Sigmoid colon (tissue), 6 donors: ENCODE measurements at regions not wholly inside any gene's neighbourhood (a gene's known extent, or its start where the extent isn't known, plus 50 kb on each side); places are given as distances from the start of the nearest gene placed in this dataset.

Source experiments
- DNase-seq: peaks from one replicate; pipeline ENCODE4 v3.0.0-alpha.2; 2019
- H3K27ac ChIP-seq, 4 donors: fragments of 200-600 bp; sonication (generic); one replicate each; pipeline ENCODE4 v1.5.1; 2016 to 2019; ENCODE audit warnings: mild to moderate bottlenecking in 1 of 4
- H3K27me3 ChIP-seq, 3 donors: fragments of 200-600 bp; sonication (generic); one replicate each; pipeline ENCODE4 v1.5.1; 2019; ENCODE audit warnings: mild to moderate bottlenecking in 1 of 3
- H3K36me3 ChIP-seq, 4 donors: fragments of 200-600 bp; sonication (generic); one replicate each; pipeline ENCODE4 v1.5.1; 2016 to 2019
- H3K4me1 ChIP-seq, 4 donors: fragments of 200-600 bp; sonication (generic); one replicate each; pipeline ENCODE4 v1.5.1; 2017 to 2019
- H3K4me3 ChIP-seq, 4 donors: fragments of 200-600 bp; sonication (generic); one replicate each; pipeline ENCODE4 v1.5.1; 2017 to 2019; ENCODE audit warnings: mild to moderate bottlenecking in 2 of 4, moderate library complexity in 1 of 4
- H3K9me3 ChIP-seq, 4 donors: fragments of 200-600 bp in 3 of 4; sonication (generic) in 3 of 4; one replicate each; pipeline versions ENCODE4 v1.5.1 to v1.6.1; 2013 to 2019
- EP300 ChIP-seq, 4 donors: sonication (generic); formaldehyde crosslinking; IDR thresholded peaks; one replicate each; pipeline ENCODE4 v1.6.1; 2017; ENCODE audit warnings: antibody characterized with exemption in 4 of 4
- POLR2A ChIP-seq, 2 donors: fragments of 450-650 bp; IDR thresholded peaks; one replicate each; pipeline ENCODE4 v1.6.1; 2016; ENCODE audit warnings: antibody characterized with exemption in 2 of 2, mild to moderate bottlenecking in 2 of 2, moderate library complexity in 2 of 2
- POLR2AphosphoS5 ChIP-seq, 4 donors: sonication (generic); formaldehyde crosslinking; IDR thresholded peaks; one replicate each; pipeline ENCODE4 v1.6.1; 2017; ENCODE audit warnings: antibody characterized with exemption in 4 of 4
- WGBS, 2 donors: extraction: QIAGEN DNeasy Blood & Tissue Kit; methylation state at CpG; one replicate each; pipeline ENCODE4 v1.1.7; 2013; 5-methylcytosine and 5-hydroxymethylcytosine counted together
- intact Hi-C: fragments of 100-400 bp; cut with DNase I; formaldehyde crosslinking; loops from one replicate; pipeline ENCODE4 v1.15.1; 2023
- TF ChIP-seq, protein P1 (sequence below), 4 experiments: fragments of 450-650 bp in 3 of 4; fragments of 200-600 bp in 1 of 4; IDR thresholded peaks; one replicate each; pipeline ENCODE4 v1.5.1; 2016 to 2019; ENCODE audit warnings: antibody characterized with exemption in 4 of 4, mild to moderate bottlenecking in 3 of 4, moderate library complexity in 2 of 4
- donor health status: healthy with polysubstance abuse.
- donor health status: healthy.

DNA sequence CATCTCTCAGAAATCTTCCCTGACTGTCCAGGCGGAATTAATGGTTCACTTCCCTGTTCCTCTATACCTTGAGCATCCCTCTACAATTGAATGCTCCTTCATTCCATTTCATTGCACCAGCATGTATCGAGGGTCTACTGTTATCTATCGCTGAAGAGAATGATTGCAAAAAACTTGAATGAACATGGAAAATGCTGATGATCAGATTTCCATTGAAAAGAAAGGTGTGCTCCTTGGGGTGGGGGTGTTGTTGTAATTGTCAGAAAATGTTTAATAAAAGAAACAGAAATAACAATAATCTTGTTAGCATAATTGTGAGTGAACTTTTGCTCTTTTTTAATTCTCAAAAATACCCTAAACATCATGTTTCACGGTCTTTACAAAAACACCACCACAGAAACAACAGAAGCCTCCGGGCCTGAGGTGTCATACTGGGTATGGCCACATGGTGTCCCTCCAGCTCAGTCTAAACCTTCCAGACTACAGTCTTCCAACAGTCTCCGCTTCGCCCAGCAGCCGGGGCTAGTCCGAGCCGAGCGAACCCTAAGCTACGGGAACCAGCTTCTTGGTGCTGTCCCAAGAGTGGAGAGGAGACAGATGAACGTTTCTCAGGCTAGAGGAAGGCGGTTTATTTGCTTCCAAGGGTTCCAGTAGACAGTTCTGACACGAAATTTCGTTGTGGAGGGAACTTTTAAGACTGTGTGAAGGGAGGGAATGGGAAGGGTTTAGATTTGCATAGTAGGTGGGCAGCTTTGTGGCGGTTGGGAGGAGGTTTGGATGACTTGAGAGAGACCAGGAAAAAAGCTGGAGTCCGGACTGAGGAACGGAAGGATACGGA, 75.8 kb upstream of the ZBED5 start:
- intact Hi-C loops = loop anchor here (1.0 to 5.0 kb wide), 5 partner anchors 89 to 909 kb away; partner anchors contain the start of genes GALNT18 and USP47
- TF ChIP-seq POLR2A (IDR thresholded peaks at IDR 0.05) (peak in 1 of 2 donors; percentile 14), EP300 (IDR thresholded peaks at IDR 0.05) (no peak), POLR2AphosphoS5 (IDR thresholded peaks at IDR 0.05) (peak in 3 of 4 donors; percentile 55 to 61 (median 55))
- TF ChIP-seq, protein P1, sequence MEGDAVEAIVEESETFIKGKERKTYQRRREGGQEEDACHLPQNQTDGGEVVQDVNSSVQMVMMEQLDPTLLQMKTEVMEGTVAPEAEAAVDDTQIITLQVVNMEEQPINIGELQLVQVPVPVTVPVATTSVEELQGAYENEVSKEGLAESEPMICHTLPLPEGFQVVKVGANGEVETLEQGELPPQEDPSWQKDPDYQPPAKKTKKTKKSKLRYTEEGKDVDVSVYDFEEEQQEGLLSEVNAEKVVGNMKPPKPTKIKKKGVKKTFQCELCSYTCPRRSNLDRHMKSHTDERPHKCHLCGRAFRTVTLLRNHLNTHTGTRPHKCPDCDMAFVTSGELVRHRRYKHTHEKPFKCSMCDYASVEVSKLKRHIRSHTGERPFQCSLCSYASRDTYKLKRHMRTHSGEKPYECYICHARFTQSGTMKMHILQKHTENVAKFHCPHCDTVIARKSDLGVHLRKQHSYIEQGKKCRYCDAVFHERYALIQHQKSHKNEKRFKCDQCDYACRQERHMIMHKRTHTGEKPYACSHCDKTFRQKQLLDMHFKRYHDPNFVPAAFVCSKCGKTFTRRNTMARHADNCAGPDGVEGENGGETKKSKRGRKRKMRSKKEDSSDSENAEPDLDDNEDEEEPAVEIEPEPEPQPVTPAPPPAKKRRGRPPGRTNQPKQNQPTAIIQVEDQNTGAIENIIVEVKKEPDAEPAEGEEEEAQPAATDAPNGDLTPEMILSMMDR (IDR thresholded peaks at IDR 0.05) = peak; percentile 97 to 99 (median 99)
- Histone ChIP-seq H3K27me3 (no peaks in the 10 kb centered on the region), H3K27ac (peak overlapping the region; percentile 78 to 100 (median 98)), H3K4me1 (peaks cover 0 to 61% (median 55%) of the 10 kb centered on the region in 4 donors), H3K36me3 (no peaks in the 10 kb centered on the region), H3K4me3 (peak overlapping the region; percentile 9 to 48 (median 44)), H3K9me3 (no peaks in the 10 kb centered on the region)
- WGBS, 2 donors = 6% methylated on average over 20 of the region's 20 CpGs
- peak; percentile 97 for DNase-seq

DNA sequence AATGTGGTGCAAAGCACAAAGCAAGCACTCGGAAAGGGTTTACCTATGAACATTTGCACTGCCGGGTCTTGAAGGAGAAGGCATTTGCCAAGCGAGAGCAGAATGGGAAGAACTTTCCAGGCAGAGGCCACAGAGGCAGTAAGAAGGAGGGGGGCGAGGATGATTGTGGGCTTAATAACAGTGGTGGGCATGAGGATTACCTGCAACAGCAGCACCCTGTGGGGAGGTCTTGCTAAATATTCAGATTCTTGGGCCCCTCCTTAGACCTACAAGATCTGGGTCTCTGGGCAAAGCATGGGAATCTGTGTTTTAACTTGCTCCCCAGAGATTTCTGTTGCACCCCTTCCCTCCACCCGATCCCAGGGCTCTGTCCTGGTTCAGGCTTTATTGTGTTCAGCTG, 75.1 kb upstream of the ZBED5 start:
- no peak for TF ChIP-seq POLR2A (IDR thresholded peaks at IDR 0.05)
- TF ChIP-seq, protein P1 (IDR thresholded peaks at IDR 0.05) = no peak
- TF ChIP-seq EP300 (IDR thresholded peaks at IDR 0.05) = no peak
- TF ChIP-seq POLR2AphosphoS5 (IDR thresholded peaks at IDR 0.05) = no peak
- Histone ChIP-seq H3K27me3 (no peaks in the 10 kb centered on the region), H3K36me3 (no peaks in the 10 kb centered on the region), H3K9me3 (no peaks in the 10 kb centered on the region), H3K27ac (peak overlapping the region; percentile 97 to 100 (median 98)), H3K4me3 (no peak overlapping the region), H3K4me1 (peaks cover 0 to 56% (median 51%) of the 10 kb centered on the region in 4 donors)
- intact Hi-C loops = loop anchor here (1.0 to 5.0 kb wide), 5 partner anchors 89 to 909 kb away; partner anchors contain the start of genes GALNT18 and USP47
- WGBS, 2 donors = 90 to 92% methylated on average over 5 of the region's 5 CpGs
- no peak for DNase-seq

DNA sequence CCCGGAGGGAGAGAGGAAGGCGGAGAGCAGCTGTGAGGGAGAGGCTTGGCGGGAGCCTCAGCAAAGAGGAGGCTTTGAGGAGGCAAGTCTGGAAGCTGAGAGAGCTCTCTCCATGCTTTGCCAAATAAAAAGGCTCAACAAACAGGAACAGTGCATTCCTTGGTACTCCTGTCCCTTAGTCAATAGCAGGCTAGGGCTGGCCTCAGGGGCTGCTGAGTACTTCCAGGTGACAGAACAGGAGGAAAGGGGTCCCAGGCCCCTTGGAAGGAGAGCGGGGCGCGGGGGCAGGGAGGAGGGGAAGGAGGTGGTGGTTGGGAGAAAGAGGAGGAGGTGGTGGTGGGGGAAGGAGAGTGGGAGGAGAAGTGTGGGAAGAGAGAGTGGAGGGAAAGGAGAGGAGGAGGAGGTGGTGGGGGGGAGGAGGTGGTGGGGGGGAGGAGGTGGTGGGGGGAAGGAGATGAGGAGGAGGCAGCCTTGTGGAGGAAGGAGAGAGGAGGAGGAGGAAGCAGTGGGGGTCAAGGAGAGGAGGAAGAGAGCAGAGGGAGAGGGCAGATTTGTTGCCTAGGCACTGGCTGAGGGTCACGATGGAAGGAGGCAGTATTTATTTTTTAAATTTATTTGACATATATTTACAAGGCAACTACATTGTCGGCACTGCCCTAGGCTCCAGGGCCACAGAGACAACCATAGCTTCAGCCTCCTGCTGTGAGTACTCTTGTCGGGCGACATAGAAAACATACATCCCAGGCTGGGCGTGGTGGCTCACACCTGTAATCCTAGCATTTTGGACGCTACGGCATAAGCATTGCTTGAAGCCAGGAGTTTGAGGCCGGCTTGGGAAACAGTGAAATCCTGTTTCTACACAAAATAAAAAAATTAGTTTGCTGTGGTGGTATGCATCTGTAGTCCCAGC, 74.2 kb upstream of the ZBED5 start:
- no peaks in the 10 kb centered on the region for H3K9me3 ChIP-seq
- DNase-seq = no peak
- intact Hi-C loops = loop anchor here (1.0 to 5.0 kb wide), 7 partner anchors 31 to 910 kb away; partner anchors contain the start of genes EIF4G2, GALNT18 and USP47
- H3K4me3 ChIP-seq = peak overlapping the region; percentile 45 to 76 (median 66)
- peaks cover 0 to 55% (median 50%) of the 10 kb centered on the region in 4 donors for H3K4me1 ChIP-seq
- no peaks in the 10 kb centered on the region for H3K27me3 ChIP-seq
- H3K36me3 ChIP-seq = no peaks in the 10 kb centered on the region
- TF ChIP-seq, protein P1 (IDR thresholded peaks at IDR 0.05) = no peak
- TF ChIP-seq EP300 (IDR thresholded peaks at IDR 0.05) = no peak
- no peak for TF ChIP-seq POLR2A (IDR thresholded peaks at IDR 0.05)
- TF ChIP-seq POLR2AphosphoS5 (IDR thresholded peaks at IDR 0.05) = peak in 1 of 4 donors; percentile 2
- WGBS, 2 donors = 7 to 24% methylated on average over 14 of the region's 14 CpGs
- H3K27ac ChIP-seq = peak overlapping the region; percentile 97 to 100 (median 98)

DNA sequence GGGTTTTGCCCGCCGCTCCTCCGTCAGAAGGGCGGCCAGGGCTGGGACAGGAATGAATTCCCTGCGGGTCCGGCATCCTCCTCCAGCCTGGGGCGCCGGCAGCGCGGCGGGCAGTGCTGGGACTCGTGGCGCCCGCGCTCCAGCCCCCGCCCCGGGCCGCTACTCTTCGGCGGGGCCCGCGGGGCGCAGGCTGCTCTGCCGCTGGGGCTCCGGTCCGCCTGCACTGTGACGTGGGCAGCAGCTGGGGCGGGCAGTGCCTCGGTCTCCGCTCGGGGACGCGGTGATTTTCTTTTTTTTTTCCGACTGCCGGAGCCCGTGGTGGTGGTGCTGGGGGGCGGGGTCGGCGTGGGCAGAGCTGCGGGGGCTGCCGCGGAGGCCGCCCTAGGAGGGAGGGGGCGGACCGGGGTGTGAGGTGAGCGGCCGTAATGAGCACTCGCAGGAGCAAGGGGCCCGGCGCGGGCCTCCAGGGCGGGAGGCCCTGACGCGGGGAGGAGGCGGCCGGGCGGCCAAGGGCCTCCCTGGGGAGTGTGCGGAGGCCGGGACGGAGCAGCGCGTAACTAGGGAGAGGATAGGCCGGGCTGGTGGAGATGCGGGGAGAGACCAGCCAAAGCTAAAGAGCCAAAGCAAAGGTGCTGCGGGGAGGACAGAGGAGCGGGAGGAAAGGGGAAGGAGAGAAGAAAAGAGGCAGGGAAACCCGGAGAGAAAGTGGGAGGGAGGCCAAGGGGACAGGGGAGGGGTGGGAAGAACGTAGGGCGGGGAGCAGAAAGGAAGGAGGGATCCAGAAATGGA, 73.3 kb upstream of the ZBED5 start:
- Histone ChIP-seq H3K4me1 (peaks cover 0 to 61% (median 52%) of the 10 kb centered on the region in 4 donors), H3K9me3 (no peaks in the 10 kb centered on the region), H3K27ac (peak overlapping the region; percentile 97 to 100 (median 98)), H3K27me3 (no peaks in the 10 kb centered on the region), H3K4me3 (peak overlapping the region; percentile 45 to 76 (median 66)), H3K36me3 (no peaks in the 10 kb centered on the region)
- TF ChIP-seq, protein P1 (IDR thresholded peaks at IDR 0.05) = no peak
- peak; percentile 38 to 83 (median 72) for TF ChIP-seq POLR2AphosphoS5 (IDR thresholded peaks at IDR 0.05)
- peak; percentile 44 to 46 for TF ChIP-seq POLR2A (IDR thresholded peaks at IDR 0.05)
- no peak for TF ChIP-seq EP300 (IDR thresholded peaks at IDR 0.05)
- DNase-seq = peak; percentile 93
- intact Hi-C loops = loop anchor here (1.0 to 5.0 kb wide), 6 partner anchors 30 to 911 kb away; partner anchors contain the start of genes EIF4G2, GALNT18 and USP47
- 0% methylated on average over 69 of the region's 69 CpGs for WGBS, 2 donors
